ENCODE measurements at regions not wholly inside any gene's neighbourhood (a gene's known extent, or its start where the extent isn't known, plus 50 kb on each side); places are given as distances from the start of the nearest gene placed in this dataset.
A peak's percentile ranks its signal among the peaks of the same experiment; 100 is the strongest.

DNA sequence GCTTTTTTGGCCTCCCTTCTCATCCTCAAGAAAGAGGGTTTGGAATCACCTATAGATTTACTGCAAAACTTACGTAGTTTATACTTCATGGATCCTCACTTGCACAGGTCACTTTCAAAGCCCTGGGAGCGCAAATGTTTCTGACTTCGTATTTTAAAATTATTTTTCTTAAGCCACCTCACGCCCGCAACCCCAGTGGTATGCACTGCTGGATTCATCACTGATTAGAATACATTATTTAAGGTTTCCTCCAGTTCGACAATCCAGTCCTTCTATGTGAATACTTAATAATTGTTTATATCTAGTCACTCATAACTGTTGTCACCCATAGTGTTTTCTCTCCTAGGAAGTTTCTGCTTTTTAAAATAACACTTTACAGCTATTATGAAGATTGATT lies 339.9 kb downstream of the CHL1 start:
- H3K4me1 Mint-ChIP-seq (ENCODE audit: low read depth), result no peaks in the 10 kb centered on the region
- no peak overlapping the region for H3K27ac Mint-ChIP-seq (ENCODE audit: unreplicated experiment)
- peaks cover 24% of the 10 kb centered on the region for H3K9me3 Mint-ChIP-seq (ENCODE audit: low read depth)
- DNase-seq (ENCODE audit: low spot score), result no peak
- TF ChIP-seq, protein P1, sequence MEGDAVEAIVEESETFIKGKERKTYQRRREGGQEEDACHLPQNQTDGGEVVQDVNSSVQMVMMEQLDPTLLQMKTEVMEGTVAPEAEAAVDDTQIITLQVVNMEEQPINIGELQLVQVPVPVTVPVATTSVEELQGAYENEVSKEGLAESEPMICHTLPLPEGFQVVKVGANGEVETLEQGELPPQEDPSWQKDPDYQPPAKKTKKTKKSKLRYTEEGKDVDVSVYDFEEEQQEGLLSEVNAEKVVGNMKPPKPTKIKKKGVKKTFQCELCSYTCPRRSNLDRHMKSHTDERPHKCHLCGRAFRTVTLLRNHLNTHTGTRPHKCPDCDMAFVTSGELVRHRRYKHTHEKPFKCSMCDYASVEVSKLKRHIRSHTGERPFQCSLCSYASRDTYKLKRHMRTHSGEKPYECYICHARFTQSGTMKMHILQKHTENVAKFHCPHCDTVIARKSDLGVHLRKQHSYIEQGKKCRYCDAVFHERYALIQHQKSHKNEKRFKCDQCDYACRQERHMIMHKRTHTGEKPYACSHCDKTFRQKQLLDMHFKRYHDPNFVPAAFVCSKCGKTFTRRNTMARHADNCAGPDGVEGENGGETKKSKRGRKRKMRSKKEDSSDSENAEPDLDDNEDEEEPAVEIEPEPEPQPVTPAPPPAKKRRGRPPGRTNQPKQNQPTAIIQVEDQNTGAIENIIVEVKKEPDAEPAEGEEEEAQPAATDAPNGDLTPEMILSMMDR (IDR thresholded peaks at IDR 0.05), result no peak
- H3K36me3 Mint-ChIP-seq (ENCODE audit: low read depth), result no peaks in the 10 kb centered on the region
- H3K27me3 Mint-ChIP-seq (ENCODE audit: low read depth), result peaks cover 2% of the 10 kb centered on the region
- peak overlapping the region; percentile 43 for H3K4me3 Mint-ChIP-seq (ENCODE audit: unreplicated experiment)

DNA sequence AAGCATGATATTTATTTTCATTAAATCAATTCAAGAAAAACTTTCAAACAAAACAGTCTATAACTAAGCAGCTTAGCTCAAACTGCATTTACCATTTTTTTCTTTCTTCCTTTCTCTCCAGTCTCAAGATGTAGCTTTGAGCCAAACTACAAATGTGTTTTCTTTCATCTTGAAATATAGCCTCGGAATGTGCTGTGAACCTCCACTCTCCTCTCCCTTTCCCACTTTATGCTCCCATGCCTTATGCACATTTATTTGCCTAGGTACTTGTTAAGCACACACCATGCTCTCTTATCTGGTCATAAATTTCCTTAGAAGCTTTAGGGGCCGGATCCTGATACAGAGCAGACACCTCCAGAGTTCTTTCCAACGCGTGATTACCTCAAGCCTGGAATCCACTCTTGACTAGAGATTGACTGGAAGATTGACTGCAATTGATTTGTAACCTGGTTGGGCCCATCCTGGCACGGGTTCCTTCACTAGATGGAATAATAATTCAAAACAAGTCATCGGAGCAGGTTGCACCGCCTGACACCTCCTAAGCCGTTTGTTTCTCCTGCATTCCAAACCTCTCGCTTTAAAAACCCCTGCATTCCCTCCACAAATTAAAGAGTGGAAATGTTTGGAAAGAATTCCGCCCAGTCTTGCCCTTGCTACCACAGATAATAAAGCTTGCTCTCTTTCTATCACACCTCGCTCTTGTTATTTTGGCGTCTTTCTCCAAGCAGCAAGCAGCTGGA lies 344.7 kb downstream of the CHL1 start:
- no peak overlapping the region for H3K4me3 Mint-ChIP-seq (ENCODE audit: unreplicated experiment)
- H3K9me3 Mint-ChIP-seq (ENCODE audit: low read depth), result peaks cover 5% of the 10 kb centered on the region
- DNase-seq (ENCODE audit: low spot score), result no peak
- TF ChIP-seq, protein P1 (IDR thresholded peaks at IDR 0.05), result no peak
- H3K27ac Mint-ChIP-seq (ENCODE audit: unreplicated experiment), result no peak overlapping the region
- H3K36me3 Mint-ChIP-seq (ENCODE audit: low read depth), result no peaks in the 10 kb centered on the region
- peaks cover 2% of the 10 kb centered on the region for H3K27me3 Mint-ChIP-seq (ENCODE audit: low read depth)
- no peaks in the 10 kb centered on the region for H3K4me1 Mint-ChIP-seq (ENCODE audit: low read depth)

DNA sequence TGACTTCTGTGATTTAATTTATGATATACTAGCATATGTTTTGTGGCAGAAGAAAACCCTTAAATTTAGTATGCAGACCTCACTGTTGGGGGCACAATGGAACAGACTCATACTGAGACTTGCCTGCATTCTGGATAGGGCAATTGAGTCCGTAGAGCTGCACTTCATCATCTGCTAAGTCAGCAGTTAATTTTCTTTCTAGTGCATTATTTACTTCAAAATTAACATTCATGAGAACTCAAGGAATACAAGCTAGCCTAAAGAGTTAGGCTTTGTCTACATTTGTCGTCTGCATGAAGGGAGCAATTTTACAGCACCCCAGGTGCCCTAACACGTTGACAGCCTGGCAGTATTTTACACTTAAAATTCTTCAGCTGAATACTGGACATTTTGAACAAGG lies 345.5 kb downstream of the CHL1 start:
- Mint-ChIP-seq H3K27ac (ENCODE audit: unreplicated experiment) (no peak overlapping the region), H3K36me3 (ENCODE audit: low read depth) (no peaks in the 10 kb centered on the region), H3K4me1 (ENCODE audit: low read depth) (no peaks in the 10 kb centered on the region), H3K4me3 (ENCODE audit: unreplicated experiment) (no peak overlapping the region), H3K27me3 (ENCODE audit: low read depth) (peaks cover 3% of the 10 kb centered on the region), H3K9me3 (ENCODE audit: low read depth) (peaks cover 5% of the 10 kb centered on the region)
- TF ChIP-seq, protein P1 (IDR thresholded peaks at IDR 0.05), result no peak
- no peak for DNase-seq (ENCODE audit: low spot score)

DNA sequence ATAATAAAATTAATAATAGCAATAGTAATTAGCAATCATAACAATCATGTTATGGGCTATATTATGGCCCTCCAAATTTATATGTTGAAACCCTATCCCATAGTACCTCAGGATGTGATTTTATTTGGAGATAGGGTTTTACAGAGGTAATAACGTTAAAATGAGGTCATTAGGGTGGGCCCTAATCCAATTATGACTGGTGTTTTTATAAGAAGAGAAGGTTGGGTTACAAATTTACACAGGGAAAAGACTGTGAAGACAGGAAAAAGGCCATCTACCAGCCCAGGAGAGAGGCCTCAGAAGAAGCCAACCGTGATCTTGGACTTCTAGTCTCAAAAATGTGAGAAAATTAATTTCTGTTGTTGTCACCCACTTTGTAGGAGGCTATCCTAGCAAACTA lies 353.1 kb downstream of the CHL1 start:
- Mint-ChIP-seq H3K27me3 (ENCODE audit: low read depth) (peaks cover 3% of the 10 kb centered on the region), H3K27ac (ENCODE audit: unreplicated experiment) (no peak overlapping the region), H3K36me3 (ENCODE audit: low read depth) (no peaks in the 10 kb centered on the region), H3K4me1 (ENCODE audit: low read depth) (no peaks in the 10 kb centered on the region), H3K9me3 (ENCODE audit: low read depth) (peaks cover 6% of the 10 kb centered on the region), H3K4me3 (ENCODE audit: unreplicated experiment) (no peak overlapping the region)
- TF ChIP-seq, protein P1 (IDR thresholded peaks at IDR 0.05), result no peak
- DNase-seq (ENCODE audit: low spot score), result no peak

DNA sequence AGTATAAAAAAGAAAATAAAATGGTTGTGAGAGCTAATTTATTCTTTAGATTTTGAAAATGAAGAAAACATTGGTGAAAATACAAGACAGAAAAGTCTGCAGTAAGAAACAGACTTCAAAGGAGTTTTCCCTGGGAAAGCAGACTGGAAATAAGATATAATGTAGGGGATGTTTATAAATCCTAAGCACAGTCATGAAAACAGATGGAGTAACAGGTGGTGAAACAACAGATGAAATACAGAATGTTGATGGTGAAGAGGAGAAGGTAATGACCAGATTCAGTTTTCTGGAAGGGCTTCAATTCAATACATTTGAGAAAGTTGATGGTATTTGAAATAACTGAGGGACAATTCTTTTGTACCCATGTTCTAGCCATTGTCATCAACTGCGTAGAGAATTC lies 353.9 kb downstream of the CHL1 start:
- no peak overlapping the region for H3K4me3 Mint-ChIP-seq (ENCODE audit: unreplicated experiment)
- no peaks in the 10 kb centered on the region for H3K36me3 Mint-ChIP-seq (ENCODE audit: low read depth)
- no peak for DNase-seq (ENCODE audit: low spot score)

More for the DNA sequence above, 353.9 kb downstream of the CHL1 start:
- no peaks in the 10 kb centered on the region for H3K4me1 Mint-ChIP-seq (ENCODE audit: low read depth)
- peaks cover 3% of the 10 kb centered on the region for H3K27me3 Mint-ChIP-seq (ENCODE audit: low read depth)
- H3K9me3 Mint-ChIP-seq (ENCODE audit: low read depth), result peaks cover 6% of the 10 kb centered on the region
- TF ChIP-seq, protein P1 (IDR thresholded peaks at IDR 0.05), result no peak
- H3K27ac Mint-ChIP-seq (ENCODE audit: unreplicated experiment), result no peak overlapping the region
